ENCODE measurements at regions not wholly inside any gene's neighbourhood (a gene's known extent, or its start where the extent isn't known, plus 50 kb on each side); places are given as distances from the start of the nearest gene placed in this dataset.

- H3K27me3 Mint-ChIP-seq, result no peaks in the 10 kb centered on the region
- intact Hi-C loops (cut with micrococcal nuclease), result no loop called here
Observed at GRCh38 chr6:56760842-56761241, 118.2 kb upstream of the DST start.

DNA sequence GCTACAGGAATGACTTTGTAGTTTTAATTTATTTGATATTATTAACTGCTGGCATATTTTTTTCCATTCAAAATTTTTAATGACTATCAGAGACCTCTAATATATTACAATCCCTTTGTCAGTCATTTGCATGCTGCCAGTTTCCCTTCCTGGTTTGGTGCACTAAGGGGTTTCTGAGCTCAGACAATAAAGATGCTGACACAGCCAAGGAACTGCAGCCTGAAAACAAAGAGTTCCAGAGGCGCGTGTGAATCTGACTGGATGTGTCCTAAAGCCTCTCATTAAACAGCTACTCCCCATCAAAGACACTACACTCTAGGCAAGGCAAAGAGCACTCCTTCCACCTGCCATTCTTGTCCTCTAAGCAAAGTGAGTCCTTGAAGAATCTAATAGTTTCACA lies 116.8 kb upstream of the DST start:
- POLR2A ChIA-PET, result interaction anchor here (0.6 kb wide), 1 partner anchor 487 kb away, joined by 3 read pairs; no protein-coding TSS in a partner anchor

More at GRCh38 chr6:56760842-56761241, 118.2 kb upstream of the DST start:
- Mint-ChIP-seq H3K4me1 (ENCODE audit: low read depth) (no peaks in the 10 kb centered on the region), H3K36me3 (ENCODE audit: low read depth) (no peaks in the 10 kb centered on the region), H3K4me3 (no peak overlapping the region), H3K9me3 (no peaks in the 10 kb centered on the region), H3K27ac (no peak overlapping the region)
- ChIA-PET CTCF (interaction anchor here (1.1 to 1.5 kb wide), 2 partner anchors 28 to 91 kb away, joined by 3 to 5 read pairs; no protein-coding TSS in a partner anchor), POLR2A (no interaction called here)
- DNase-seq (no peak), ATAC-seq (no peak)
- TF ChIP-seq, protein P1, sequence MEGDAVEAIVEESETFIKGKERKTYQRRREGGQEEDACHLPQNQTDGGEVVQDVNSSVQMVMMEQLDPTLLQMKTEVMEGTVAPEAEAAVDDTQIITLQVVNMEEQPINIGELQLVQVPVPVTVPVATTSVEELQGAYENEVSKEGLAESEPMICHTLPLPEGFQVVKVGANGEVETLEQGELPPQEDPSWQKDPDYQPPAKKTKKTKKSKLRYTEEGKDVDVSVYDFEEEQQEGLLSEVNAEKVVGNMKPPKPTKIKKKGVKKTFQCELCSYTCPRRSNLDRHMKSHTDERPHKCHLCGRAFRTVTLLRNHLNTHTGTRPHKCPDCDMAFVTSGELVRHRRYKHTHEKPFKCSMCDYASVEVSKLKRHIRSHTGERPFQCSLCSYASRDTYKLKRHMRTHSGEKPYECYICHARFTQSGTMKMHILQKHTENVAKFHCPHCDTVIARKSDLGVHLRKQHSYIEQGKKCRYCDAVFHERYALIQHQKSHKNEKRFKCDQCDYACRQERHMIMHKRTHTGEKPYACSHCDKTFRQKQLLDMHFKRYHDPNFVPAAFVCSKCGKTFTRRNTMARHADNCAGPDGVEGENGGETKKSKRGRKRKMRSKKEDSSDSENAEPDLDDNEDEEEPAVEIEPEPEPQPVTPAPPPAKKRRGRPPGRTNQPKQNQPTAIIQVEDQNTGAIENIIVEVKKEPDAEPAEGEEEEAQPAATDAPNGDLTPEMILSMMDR (IDR thresholded peaks at IDR 0.05), result no peak

GRCh38 chr6:56758553-56758952 lies 115.9 kb upstream of the DST start:
- Mint-ChIP-seq H3K27me3 (no peaks in the 10 kb centered on the region), H3K36me3 (ENCODE audit: low read depth) (no peaks in the 10 kb centered on the region), H3K9me3 (no peaks in the 10 kb centered on the region), H3K4me1 (ENCODE audit: low read depth) (no peaks in the 10 kb centered on the region), H3K4me3 (no peak overlapping the region), H3K27ac (no peak overlapping the region)
- DNase-seq (no peak), ATAC-seq (no peak)
- TF ChIP-seq, protein P1 (IDR thresholded peaks at IDR 0.05), result no peak
- CTCF ChIA-PET, result no interaction called here
- intact Hi-C loops (cut with micrococcal nuclease), result no loop called here
- POLR2A ChIA-PET, result no interaction called here

More for the DNA sequence above, 116.8 kb upstream of the DST start:
- Mint-ChIP-seq H3K27ac (no peak overlapping the region), H3K9me3 (no peaks in the 10 kb centered on the region), H3K36me3 (ENCODE audit: low read depth) (no peaks in the 10 kb centered on the region), H3K4me3 (no peak overlapping the region), H3K4me1 (ENCODE audit: low read depth) (no peaks in the 10 kb centered on the region), H3K27me3 (no peaks in the 10 kb centered on the region)
- DNase-seq (no peak), ATAC-seq (no peak)
- TF ChIP-seq, protein P1 (IDR thresholded peaks at IDR 0.05), result no peak
- CTCF ChIA-PET, result no interaction called here
- intact Hi-C loops (cut with micrococcal nuclease), result no loop called here

DNA sequence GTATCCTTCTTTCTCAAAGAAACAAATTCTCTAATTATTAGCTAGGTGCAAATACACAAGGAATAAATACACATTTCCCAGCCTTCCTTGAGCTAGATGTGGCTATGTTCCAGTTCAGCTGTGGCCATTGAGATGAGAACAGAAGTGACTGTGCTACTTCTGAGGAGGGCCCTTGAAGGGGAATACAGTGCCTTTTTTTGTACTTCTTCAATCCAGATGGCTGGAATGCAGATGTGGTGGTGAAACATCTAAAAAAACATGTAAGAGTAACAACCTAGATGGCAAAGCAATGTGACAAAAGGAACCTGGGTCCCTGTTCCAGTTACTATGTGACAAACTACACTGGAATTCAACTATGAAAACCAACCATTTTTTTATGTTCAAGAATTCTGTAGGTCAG lies 115.4 kb upstream of the DST start:
- ATAC-seq (no peak), DNase-seq (no peak)
- no peaks in the 10 kb centered on the region for H3K36me3 Mint-ChIP-seq (ENCODE audit: low read depth)
- TF ChIP-seq, protein P1 (IDR thresholded peaks at IDR 0.05), result no peak
- H3K27ac Mint-ChIP-seq, result no peak overlapping the region
- intact Hi-C loops (cut with micrococcal nuclease), result no loop called here
- CTCF ChIA-PET, result interaction anchor here (1.8 kb wide), 1 partner anchor 13 kb away, joined by 4 read pairs; no protein-coding TSS in a partner anchor
- no peak overlapping the region for H3K4me3 Mint-ChIP-seq
- POLR2A ChIA-PET, result no interaction called here
- no peaks in the 10 kb centered on the region for H3K9me3 Mint-ChIP-seq
- no peaks in the 10 kb centered on the region for H3K4me1 Mint-ChIP-seq (ENCODE audit: low read depth)
- H3K27me3 Mint-ChIP-seq, result no peaks in the 10 kb centered on the region

- TF ChIP-seq, protein P1 (IDR thresholded peaks at IDR 0.05), result no peak
- ATAC-seq (no peak), DNase-seq (no peak)
- Mint-ChIP-seq H3K36me3 (ENCODE audit: low read depth) (no peaks in the 10 kb centered on the region), H3K27ac (no peak overlapping the region), H3K9me3 (no peaks in the 10 kb centered on the region), H3K4me1 (ENCODE audit: low read depth) (no peaks in the 10 kb centered on the region), H3K4me3 (no peak overlapping the region), H3K27me3 (no peaks in the 10 kb centered on the region)
- ChIA-PET POLR2A (no interaction called here), CTCF (interaction anchor here (1.8 kb wide), 1 partner anchor 13 kb away, joined by 4 read pairs; no protein-coding TSS in a partner anchor)
- intact Hi-C loops (cut with micrococcal nuclease), result no loop called here
Observed at GRCh38 chr6:56757588-56757984, 114.9 kb upstream of the DST start.

All from activated CD8-positive, alpha-beta T cell treated with anti-CD3 and anti-CD28 coated beads for 36 hours (primary cell).